A549 (cell line): ENCODE measurements at regions not wholly inside any gene's neighbourhood (a gene's known extent, or its start where the extent isn't known, plus 50 kb on each side); places are given as distances from the start of the nearest gene placed in this dataset.

Experiments used
- ATAC-seq, 2 experiments: fragments of 200-7000 bp in 1 of 2; fragments of >200 bp in 1 of 2; cut with Nextera tagmentation in 1 of 2; cut with Tn5 transposase in 1 of 2; 3 replicates each; pipeline versions ENCODE4 v1.8.0 to v1.9.1; 2018 to 2020; ENCODE audit warnings: mild to moderate bottlenecking in 1 of 2, moderate library complexity in 1 of 2
- CTCF ChIA-PET: fragments of 300-600 bp; sonication (Branson Sonifier 250); formaldehyde crosslinking; extraction: SDS; loops from one replicate; lab custom pipeline; 2021; ENCODE audit warnings: antibody characterized with exemption, inconsistent platforms; lab: Yijun Ruan, JAX
- POLR2A ChIA-PET: fragments of 350-600 bp; formaldehyde crosslinking; extraction: SDS; loops from one replicate; lab custom pipeline; 2021; ENCODE audit warnings: antibody characterized with exemption, inconsistent platforms; lab: Yijun Ruan, JAX
- DNase-seq, 2 experiments: peaks; one replicate each; pipeline versions ENCODE4 v3.0.0 to v3.0.0-alpha.2; 2011 to 2016; ENCODE audit warnings: low read depth in 1 of 2, low spot score in 1 of 2
- FAIRE-seq: peaks from 2 replicates; lab custom pipeline; 2011; peaks lifted over from hg19 to GRCh38; lab: Jason Lieb, UNC
- H3K27ac ChIP-seq, 2 experiments: fragments of >200 bp; sonication (Bioruptor Twin); formaldehyde crosslinking; 3 replicates each; pipeline ENCODE4 v1.5.1; 2016 to 2017
- H3K4me1 ChIP-seq: fragments of >200 bp; sonication (Bioruptor Twin); formaldehyde crosslinking; 3 replicates; pipeline ENCODE4 v1.6.1; 2016
- H3K4me2 ChIP-seq: fragments of >200 bp; sonication (Bioruptor Twin); formaldehyde crosslinking; 3 replicates; pipeline ENCODE4 v1.6.1; 2016
- H3K4me3 ChIP-seq: fragments of >200 bp; sonication (Bioruptor Twin); formaldehyde crosslinking; 3 replicates; pipeline ENCODE4 v1.5.1; 2016
- H3K9me3 ChIP-seq: fragments of >200 bp; sonication (Bioruptor Twin); formaldehyde crosslinking; 3 replicates; pipeline ENCODE4 v1.6.1; 2016
- BHLHE40 ChIP-seq: IDR thresholded peaks from 2 replicates; pipeline ENCODE4 v1.6.1; 2012; ENCODE audit warnings: low read depth, low read length, inconsistent platforms
- CHD2 ChIP-seq: fragments of 150-350 bp; IDR thresholded peaks from 2 replicates; pipeline ENCODE4 v1.6.1; 2014; ENCODE audit warnings: low read length; ENCODE audit not compliant: partially characterized antibody
- CTCF ChIP-seq: fragments of >200 bp; sonication (Bioruptor Twin); formaldehyde crosslinking; IDR thresholded peaks from 3 replicates; pipeline ENCODE4 v1.5.1; 2016
- EHF ChIP-seq: fragments of 250-450 bp; sonication (Bioruptor Pico); IDR thresholded peaks from 2 replicates; pipeline ENCODE4 v1.5.0; 2020; ENCODE audit warnings: mild to moderate bottlenecking
- ESRRA ChIP-seq: fragments of 150-350 bp; IDR thresholded peaks from 2 replicates; pipeline ENCODE4 v1.6.1; 2014; ENCODE audit warnings: mild to moderate bottlenecking, low read length, borderline replicate concordance
- HES2 ChIP-seq: fragments of >200 bp; sonication (Bioruptor Twin); formaldehyde crosslinking; IDR thresholded peaks from 2 replicates; pipeline ENCODE4 v1.6.1; 2016
- HMGXB4 ChIP-seq: fragments of 250-450 bp; sonication (Bioruptor Pico); IDR thresholded peaks from 2 replicates; pipeline ENCODE4 v1.5.0; 2021; ENCODE audit warnings: mild to moderate bottlenecking, moderate library complexity, borderline replicate concordance
- HOXA7 ChIP-seq: fragments of 250-450 bp; sonication (Bioruptor Pico); IDR thresholded peaks from 2 replicates; pipeline ENCODE4 v1.5.0; 2020; ENCODE audit warnings: mild to moderate bottlenecking, moderate library complexity
- HOXB5 ChIP-seq: fragments of 250-450 bp; sonication (Bioruptor Pico); IDR thresholded peaks from 2 replicates; pipeline ENCODE4 v1.5.0; 2020; ENCODE audit warnings: mild to moderate bottlenecking, moderate library complexity
- JUN ChIP-seq, 2 experiments: fragments of >200 bp; sonication (Bioruptor Twin); formaldehyde crosslinking; IDR thresholded peaks; 2 replicates in 1 of 2; 3 replicates in 1 of 2; pipeline ENCODE4 v1.6.1; 2016 to 2017
- JUNB ChIP-seq: fragments of >200 bp; sonication (Bioruptor Twin); formaldehyde crosslinking; IDR thresholded peaks from 2 replicates; pipeline ENCODE4 v1.6.1; 2016
- KDM5A ChIP-seq: fragments of 200-600 bp; sonication (generic); IDR thresholded peaks from 2 replicates; pipeline ENCODE4 v1.6.1; 2016; ENCODE audit warnings: antibody characterized with exemption, mild to moderate bottlenecking
- MAFK ChIP-seq: fragments of 450-650 bp; IDR thresholded peaks from 2 replicates; pipeline ENCODE4 v1.6.1; 2014; ENCODE audit not compliant: partially characterized antibody
- MAX ChIP-seq: IDR thresholded peaks from 2 replicates; pipeline ENCODE4 v1.6.1; 2012
- NFE2L2 ChIP-seq: fragments of 150-350 bp; conservative IDR thresholded peaks from 2 replicates; pipeline ENCODE4 v1.6.1; 2014; ENCODE audit warnings: low read length
- NPAS2 ChIP-seq: fragments of 250-450 bp; sonication (Bioruptor Pico); IDR thresholded peaks from 2 replicates; pipeline ENCODE4 v1.8.0; 2022; ENCODE audit warnings: mild to moderate bottlenecking, moderate library complexity, borderline replicate concordance
- NR3C1 ChIP-seq: fragments of >200 bp; sonication (Bioruptor Twin); formaldehyde crosslinking; IDR thresholded peaks from 3 replicates; pipeline ENCODE4 v1.6.1; 2017
- POLR2A ChIP-seq: IDR thresholded peaks from 2 replicates; pipeline ENCODE4 v1.6.1; 2012; ENCODE audit warnings: mild to moderate bottlenecking, low read length
- POLR2AphosphoS2 ChIP-seq: conservative IDR thresholded peaks from 2 replicates; pipeline ENCODE4 v1.6.1; 2012; ENCODE audit warnings: low read length, improper control_type of control experiment, inconsistent platforms
- RARB ChIP-seq: fragments of 250-450 bp; sonication (Bioruptor Pico); IDR thresholded peaks from 2 replicates; pipeline ENCODE4 v1.8.0; 2021; ENCODE audit warnings: mild to moderate bottlenecking, moderate library complexity
- REST ChIP-seq: fragments of 200-600 bp; sonication (generic); IDR thresholded peaks from 2 replicates; pipeline ENCODE4 v1.6.1; 2016; ENCODE audit warnings: antibody characterized with exemption, mild to moderate bottlenecking, moderate library complexity
- RNF2 ChIP-seq: fragments of 200-600 bp; sonication (generic); IDR thresholded peaks from 2 replicates; pipeline ENCODE4 v1.6.1; 2016; ENCODE audit warnings: low read depth, mild to moderate bottlenecking, antibody characterized with exemption, moderate library complexity, borderline replicate concordance
- TP53 ChIP-seq: fragments of 250-450 bp; sonication (Bioruptor Pico); IDR thresholded peaks from 2 replicates; pipeline ENCODE4 v1.5.0; 2021; ENCODE audit warnings: mild to moderate bottlenecking, moderate library complexity
- ZFP36 ChIP-seq: fragments of 450-650 bp; IDR thresholded peaks from 2 replicates; pipeline ENCODE4 v1.6.1; 2014; ENCODE audit warnings: borderline replicate concordance; ENCODE audit not compliant: partially characterized antibody
- ZSCAN20 ChIP-seq: fragments of 250-450 bp; sonication (Bioruptor Pico); IDR thresholded peaks from 2 replicates; pipeline ENCODE4 v1.8.0; 2022; ENCODE audit warnings: mild to moderate bottlenecking, moderate library complexity
- WGBS: methylation state at CpG from one replicate; pipeline ENCODE4 v1.1.6; 2017; ENCODE audit errors: missing lambda C conversion rate; 5-methylcytosine and 5-hydroxymethylcytosine counted together
- TF ChIP-seq, protein P1 (sequence below): fragments of 150-350 bp; IDR thresholded peaks from 2 replicates; pipeline ENCODE4 v1.6.1; 2014; ENCODE audit warnings: low read depth, mild to moderate bottlenecking, low read length

- H3K4me1 ChIP-seq = no peaks in the 10 kb centered on the region
- no peak overlapping the region for H3K4me3 ChIP-seq
- TF ChIP-seq ZSCAN20 (CRISPR knock-in tag) = no peak
- no peak for TF ChIP-seq CTCF
- TF ChIP-seq NR3C1 = no peak
- TF ChIP-seq POLR2A = no peak
- ChIA-PET POLR2A (no interaction called here), CTCF (no interaction called here)
- no peak for DNase-seq
- no peak for FAIRE-seq
- H3K27ac ChIP-seq = no peak overlapping the region
- H3K9me3 ChIP-seq = no peaks in the 10 kb centered on the region
- ATAC-seq = no peak
- 8% methylated on average over 5 of the region's 5 CpGs for WGBS
- no peak overlapping the region for H3K4me2 ChIP-seq
Measured at GRCh38 chr20:40604416-40604815, 84.6 kb downstream of the MAFB start.

- TF ChIP-seq TP53 (CRISPR knock-in tag) (no peak), KDM5A (no peak), JUN (IDR thresholded peaks at IDR 0.05) (no peak), MAFK (peak; percentile 64)
- TF ChIP-seq, protein P1, sequence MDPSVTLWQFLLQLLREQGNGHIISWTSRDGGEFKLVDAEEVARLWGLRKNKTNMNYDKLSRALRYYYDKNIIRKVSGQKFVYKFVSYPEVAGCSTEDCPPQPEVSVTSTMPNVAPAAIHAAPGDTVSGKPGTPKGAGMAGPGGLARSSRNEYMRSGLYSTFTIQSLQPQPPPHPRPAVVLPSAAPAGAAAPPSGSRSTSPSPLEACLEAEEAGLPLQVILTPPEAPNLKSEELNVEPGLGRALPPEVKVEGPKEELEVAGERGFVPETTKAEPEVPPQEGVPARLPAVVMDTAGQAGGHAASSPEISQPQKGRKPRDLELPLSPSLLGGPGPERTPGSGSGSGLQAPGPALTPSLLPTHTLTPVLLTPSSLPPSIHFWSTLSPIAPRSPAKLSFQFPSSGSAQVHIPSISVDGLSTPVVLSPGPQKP = no peak
- ChIA-PET POLR2A (no interaction called here), CTCF (no interaction called here)
- FAIRE-seq (no peak), DNase-seq (no peak), ATAC-seq (no peak)
- no peak overlapping the region for H3K4me3 ChIP-seq
- H3K4me1 ChIP-seq = no peaks in the 10 kb centered on the region
- no peak overlapping the region for H3K27ac ChIP-seq
- 54% methylated on average over 3 of the region's 3 CpGs for WGBS
- 0 out of 3 replicates have a peak, but pooled peaks cover 2% of the 10 kb centered on the region for H3K9me3 ChIP-seq
- no peak overlapping the region for H3K4me2 ChIP-seq
Measured at GRCh38 chr20:40603057-40603651, 85.9 kb downstream of the MAFB start.

GRCh38 chr20:40602381-40602780, 86.7 kb downstream of the MAFB start:
- H3K4me1 ChIP-seq = no peaks in the 10 kb centered on the region

DNA sequence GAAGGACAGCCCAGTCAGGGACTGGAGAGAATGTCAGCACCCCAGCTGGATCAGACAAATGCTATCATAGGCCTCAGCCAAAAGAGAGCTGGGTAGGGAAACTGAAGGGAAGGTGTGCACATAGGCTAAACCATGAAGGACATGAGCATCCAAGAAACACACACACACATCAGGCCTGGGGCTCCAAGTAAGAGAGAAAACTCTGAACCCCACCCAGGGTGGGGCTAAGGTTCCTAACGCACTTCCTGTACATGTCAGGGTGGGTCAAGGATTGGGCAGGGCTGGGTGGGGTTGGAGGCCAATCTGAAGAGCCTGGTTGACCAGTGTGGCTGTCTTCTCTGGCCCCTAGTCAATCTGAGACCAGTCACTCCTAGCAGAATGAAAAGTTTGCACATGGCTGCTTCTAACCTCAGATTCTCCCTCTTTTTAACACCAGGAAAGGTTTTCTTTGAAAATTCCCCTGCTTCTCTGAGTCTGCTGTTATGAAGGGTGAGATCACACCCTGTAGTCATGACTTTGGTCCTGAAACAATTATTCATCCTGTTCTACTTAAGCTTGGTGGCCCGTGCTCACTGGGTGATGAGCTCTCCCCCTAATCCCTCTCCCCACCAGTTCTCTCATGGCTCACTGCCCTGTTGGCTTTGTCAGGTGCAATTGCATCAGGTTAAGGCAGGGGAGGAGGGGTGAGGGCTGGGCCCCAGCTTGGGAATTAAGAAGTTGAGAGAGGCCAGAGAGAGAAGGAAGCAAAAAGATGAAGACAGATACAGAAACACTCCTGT, 88.4 kb downstream of the MAFB start:
- no peak overlapping the region for H3K4me3 ChIP-seq
- 4% methylated on average over 2 of the region's 2 CpGs for WGBS
- no peak for DNase-seq
- H3K4me2 ChIP-seq = no peak overlapping the region
- 0 out of 3 replicates have a peak, but pooled peaks cover 2% of the 10 kb centered on the region for H3K9me3 ChIP-seq
- ChIA-PET CTCF (no interaction called here), POLR2A (no interaction called here)
- no peaks in the 10 kb centered on the region for H3K4me1 ChIP-seq
- no peak for ATAC-seq
- no peak overlapping the region for H3K27ac ChIP-seq
- FAIRE-seq = no peak
- TF ChIP-seq POLR2AphosphoS2 (no peak), MAX (no peak), HOXA7 (CRISPR knock-in tag) (no peak), HES2 (no peak), HMGXB4 (CRISPR knock-in tag) (no peak), HOXB5 (CRISPR knock-in tag) (no peak), JUNB (no peak), RNF2 (no peak), REST (no peak)

More at GRCh38 chr20:40602381-40602780, 86.7 kb downstream of the MAFB start:
- TF ChIP-seq RARB (CRISPR knock-in tag) (no peak), POLR2A (no peak), NFE2L2 (no peak), ZFP36 (no peak), NPAS2 (no peak), BHLHE40 (no peak), EHF (CRISPR knock-in tag) (no peak), CHD2 (no peak), ESRRA (no peak)
- H3K27ac ChIP-seq = no peak overlapping the region
- H3K4me2 ChIP-seq = no peak overlapping the region
- FAIRE-seq (no peak), ATAC-seq (no peak), DNase-seq (no peak)
- CTCF ChIA-PET = no interaction called here
- 0 out of 3 replicates have a peak, but pooled peaks cover 2% of the 10 kb centered on the region for H3K9me3 ChIP-seq
- no peak overlapping the region for H3K4me3 ChIP-seq
- WGBS = 7% methylated on average over 1 of the region's 1 CpG
- POLR2A ChIA-PET = no interaction called here
